Activated CD4-positive, alpha-beta T cell treated with anti-CD3 and anti-CD28 coated beads, Interleukin-2, amount 10 ng/mL, durations not matched to agents 7 days and 5 days (primary cell): ENCODE measurements at regions not wholly inside any gene's neighbourhood (a gene's known extent, or its start where the extent isn't known, plus 50 kb on each side); places are given as distances from the start of the nearest gene placed in this dataset.
"Not testable (repeated sequence)": the region's sequence is repeated elsewhere in the genome, so short reads cannot be mapped to it uniquely, and the experiment has no call there.

ENCODE experiments used
- CTCF ChIA-PET: fragments of 350-600 bp; sonication (Branson Sonifier 250); formaldehyde crosslinking; loops from one replicate; lab custom pipeline; 2021; ENCODE audit warnings: antibody characterized with exemption; lab: Charles Lee
- POLR2A ChIA-PET: fragments of 350-600 bp; sonication (Branson Sonifier 250); formaldehyde crosslinking; loops from one replicate; lab custom pipeline; 2021; ENCODE audit warnings: antibody characterized with exemption; lab: Charles Lee
- DNase-seq: peaks from one replicate; pipeline ENCODE4 v3.0.0-alpha.2; 2020
- H3K27ac Mint-ChIP-seq: one replicate; pipeline ENCODE4 v1.8.0; 2021; ENCODE audit warnings: mild to moderate bottlenecking, moderate library complexity, mixed read lengths
- H3K27me3 Mint-ChIP-seq: one replicate; pipeline ENCODE4 v1.8.0; 2021; ENCODE audit warnings: mixed read lengths
- H3K36me3 Mint-ChIP-seq: one replicate; pipeline ENCODE4 v1.8.0; 2021; ENCODE audit warnings: low read depth, mixed read lengths
- H3K4me1 Mint-ChIP-seq: one replicate; pipeline ENCODE4 v1.8.0; 2021; ENCODE audit warnings: mixed read lengths
- H3K4me3 Mint-ChIP-seq: one replicate; pipeline ENCODE4 v1.8.0; 2021; ENCODE audit warnings: mild to moderate bottlenecking, moderate library complexity, mixed read lengths
- H3K9me3 Mint-ChIP-seq: one replicate; pipeline ENCODE4 v1.8.0; 2021; ENCODE audit warnings: mixed read lengths

DNA sequence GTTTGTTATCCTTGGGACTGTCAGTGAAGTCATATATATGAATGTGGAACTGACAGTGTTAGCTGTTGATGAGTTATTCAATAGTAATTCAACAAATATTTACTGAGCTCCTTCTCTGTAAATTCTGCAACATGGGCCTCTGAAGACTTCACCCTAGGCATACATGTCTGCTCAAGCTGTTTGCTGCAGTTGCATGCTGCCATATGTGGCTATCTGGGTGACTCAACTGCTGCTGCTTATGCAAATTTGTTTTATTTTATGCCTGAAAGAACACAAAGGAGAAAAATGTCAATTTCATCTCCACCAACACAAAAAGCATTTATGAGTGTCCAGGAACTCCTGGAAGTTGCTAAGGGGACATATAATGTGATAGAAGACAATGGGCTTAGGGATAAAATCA, 417.6 kb downstream of the AASDHPPT start:
- Mint-ChIP-seq H3K27me3 (no peaks in the 10 kb centered on the region), H3K36me3 (no peaks in the 10 kb centered on the region), H3K27ac (no peak overlapping the region), H3K4me3 (no peak overlapping the region), H3K9me3 (no peaks in the 10 kb centered on the region), H3K4me1 (no peaks in the 10 kb centered on the region)
- CTCF ChIA-PET: no interaction called here
- POLR2A ChIA-PET: no interaction called here
- no peak for DNase-seq

DNA sequence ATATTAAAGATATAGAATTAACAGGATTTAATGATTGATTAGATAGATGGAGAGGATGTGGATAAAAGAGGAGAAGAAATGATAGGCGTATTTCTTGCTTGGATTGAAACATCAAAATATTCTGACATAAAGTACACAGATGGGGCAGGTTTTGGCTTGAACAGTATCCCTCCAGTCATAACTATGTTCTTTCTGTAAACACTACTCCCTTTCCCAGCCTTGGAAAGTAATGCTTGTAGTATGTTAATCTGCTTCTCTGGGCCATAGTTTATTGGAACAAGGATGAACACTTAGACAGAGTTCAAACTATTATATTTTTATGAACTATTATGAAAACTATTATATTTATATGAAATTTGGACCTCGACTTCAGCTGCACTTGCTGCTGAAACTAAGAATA, 419.2 kb downstream of the AASDHPPT start:
- ChIA-PET POLR2A (no interaction called here), CTCF (no interaction called here)
- Mint-ChIP-seq H3K4me1 (no peaks in the 10 kb centered on the region), H3K36me3 (no peaks in the 10 kb centered on the region), H3K27ac (no peak overlapping the region), H3K27me3 (no peaks in the 10 kb centered on the region), H3K4me3 (no peak overlapping the region), H3K9me3 (no peaks in the 10 kb centered on the region)
- DNase-seq: no peak

GRCh38 chr11:106497321-106497720, 419.9 kb downstream of the AASDHPPT start:
- H3K27me3 Mint-ChIP-seq: no peaks in the 10 kb centered on the region
- H3K4me3 Mint-ChIP-seq: no peak overlapping the region
- H3K27ac Mint-ChIP-seq: no peak overlapping the region
- POLR2A ChIA-PET: no interaction called here
- CTCF ChIA-PET: no interaction called here
- H3K9me3 Mint-ChIP-seq: no peaks in the 10 kb centered on the region
- DNase-seq: no peak
- no peaks in the 10 kb centered on the region for H3K4me1 Mint-ChIP-seq
- H3K36me3 Mint-ChIP-seq: no peaks in the 10 kb centered on the region

- CTCF ChIA-PET: no interaction called here
- H3K4me3 Mint-ChIP-seq: no peak overlapping the region
- H3K36me3 Mint-ChIP-seq: no peaks in the 10 kb centered on the region
- POLR2A ChIA-PET: no interaction called here
- no peaks in the 10 kb centered on the region for H3K4me1 Mint-ChIP-seq
- H3K27ac Mint-ChIP-seq: no peak overlapping the region
- H3K9me3 Mint-ChIP-seq: no peaks in the 10 kb centered on the region
- DNase-seq: no peak
- no peaks in the 10 kb centered on the region for H3K27me3 Mint-ChIP-seq
Observed at GRCh38 chr11:106497822-106498221, 420.4 kb downstream of the AASDHPPT start.

GRCh38 chr11:106503901-106504300, 426.4 kb downstream of the AASDHPPT start:
- H3K36me3 Mint-ChIP-seq: no peaks in the 10 kb centered on the region
- no peaks in the 10 kb centered on the region for H3K4me1 Mint-ChIP-seq
- ChIA-PET POLR2A (no interaction called here), CTCF (no interaction called here)
- DNase-seq: no peak
- no peaks in the 10 kb centered on the region for H3K27me3 Mint-ChIP-seq
- H3K27ac Mint-ChIP-seq: no peak overlapping the region
- peaks cover 3% of the 10 kb centered on the region for H3K9me3 Mint-ChIP-seq
- no peak overlapping the region for H3K4me3 Mint-ChIP-seq

- Mint-ChIP-seq H3K9me3 (peaks cover 7% of the 10 kb centered on the region), H3K4me3 (no peak overlapping the region)
Observed at GRCh38 chr11:106507645-106508306, 430.3 kb downstream of the AASDHPPT start.

DNA sequence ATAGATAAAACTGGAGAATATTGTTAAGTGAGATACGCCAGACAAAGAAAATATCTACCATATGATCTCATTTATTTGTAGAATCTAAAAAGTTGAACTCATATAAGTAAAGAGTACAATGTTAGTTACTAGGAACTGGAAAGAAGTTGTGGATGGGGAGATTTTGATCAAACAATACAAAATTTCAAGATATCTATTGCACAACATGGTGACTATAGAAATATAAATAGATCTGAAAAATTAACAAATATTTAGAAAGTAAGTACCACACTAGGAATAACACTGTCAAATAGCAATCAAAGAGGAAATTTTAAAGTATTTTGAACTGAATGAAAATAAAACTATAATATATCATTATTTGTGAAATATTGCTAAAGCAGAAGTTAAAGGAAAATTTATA, 437.2 kb downstream of the AASDHPPT start:
- H3K27ac Mint-ChIP-seq: no peak overlapping the region
- no peak overlapping the region for H3K4me3 Mint-ChIP-seq
- POLR2A ChIA-PET: no interaction called here
- DNase-seq: no peak
- CTCF ChIA-PET: no interaction called here
- H3K36me3 Mint-ChIP-seq: no peaks in the 10 kb centered on the region
- no peaks in the 10 kb centered on the region for H3K4me1 Mint-ChIP-seq
- H3K9me3 Mint-ChIP-seq: no peaks in the 10 kb centered on the region
- no peaks in the 10 kb centered on the region for H3K27me3 Mint-ChIP-seq

More at GRCh38 chr11:106507645-106508306, 430.3 kb downstream of the AASDHPPT start:
- ChIA-PET CTCF (no interaction called here), POLR2A (no interaction called here)
- DNase-seq: no peak
- Mint-ChIP-seq H3K27me3 (no peaks in the 10 kb centered on the region), H3K4me1 (no peaks in the 10 kb centered on the region), H3K36me3 (no peaks in the 10 kb centered on the region), H3K27ac (no peak overlapping the region)

DNA sequence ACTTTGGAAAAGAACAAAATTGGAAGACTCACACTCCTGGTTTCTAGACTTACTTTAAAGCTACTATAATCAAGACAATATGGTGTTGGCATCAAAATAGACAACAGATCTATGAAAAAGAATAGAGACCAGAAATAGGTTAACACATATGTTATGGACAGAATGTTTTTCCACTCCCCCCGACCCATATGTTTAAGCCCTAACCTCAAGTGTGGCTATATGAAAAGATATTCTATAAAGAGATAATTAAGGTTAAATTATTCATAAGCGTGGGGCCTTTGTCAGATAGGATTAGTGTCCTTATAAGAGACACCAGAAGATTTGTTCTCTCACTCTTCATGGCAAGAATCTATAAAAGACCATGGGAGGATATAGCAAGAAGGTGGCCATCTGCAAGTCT, 440.0 kb downstream of the AASDHPPT start:
- POLR2A ChIA-PET: no interaction called here
- Mint-ChIP-seq H3K9me3 (no peaks in the 10 kb centered on the region), H3K27ac (no peak overlapping the region), H3K27me3 (no peaks in the 10 kb centered on the region), H3K4me1 (no peaks in the 10 kb centered on the region), H3K4me3 (no peak overlapping the region), H3K36me3 (no peaks in the 10 kb centered on the region)
- CTCF ChIA-PET: no interaction called here
- DNase-seq: no peak

- Mint-ChIP-seq H3K9me3 (no peaks in the 10 kb centered on the region), H3K36me3 (no peaks in the 10 kb centered on the region), H3K4me3 (no peak overlapping the region), H3K4me1 (no peaks in the 10 kb centered on the region), H3K27me3 (no peaks in the 10 kb centered on the region), H3K27ac (no peak overlapping the region)
- DNase-seq: no peak
- POLR2A ChIA-PET: no interaction called here
- CTCF ChIA-PET: no interaction called here
Observed at GRCh38 chr11:106520146-106520912, 442.9 kb downstream of the AASDHPPT start.

DNA sequence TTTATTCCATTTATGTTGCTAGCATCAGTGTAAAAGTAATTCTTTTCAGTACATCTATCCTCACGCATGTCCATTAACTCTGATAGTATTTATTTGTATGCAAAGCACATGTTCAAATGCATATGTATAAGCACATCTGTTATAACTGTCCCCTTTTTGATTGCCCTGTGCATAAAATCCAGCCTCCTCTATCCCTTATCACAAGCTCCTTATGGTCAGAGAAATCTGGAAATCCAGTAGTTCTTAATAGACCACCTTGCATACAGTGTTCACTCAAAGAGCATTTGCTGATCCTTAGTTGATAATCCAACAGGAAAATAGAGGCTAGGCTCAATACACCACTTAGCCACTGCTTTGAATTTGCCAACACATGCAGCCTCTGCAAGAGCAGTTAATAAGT, 443.5 kb downstream of the AASDHPPT start:
- DNase-seq: no peak
- Mint-ChIP-seq H3K4me3 (no peak overlapping the region), H3K36me3 (no peaks in the 10 kb centered on the region), H3K4me1 (no peaks in the 10 kb centered on the region), H3K27ac (no peak overlapping the region), H3K9me3 (no peaks in the 10 kb centered on the region), H3K27me3 (no peaks in the 10 kb centered on the region)
- ChIA-PET CTCF (no interaction called here), POLR2A (no interaction called here)

DNA sequence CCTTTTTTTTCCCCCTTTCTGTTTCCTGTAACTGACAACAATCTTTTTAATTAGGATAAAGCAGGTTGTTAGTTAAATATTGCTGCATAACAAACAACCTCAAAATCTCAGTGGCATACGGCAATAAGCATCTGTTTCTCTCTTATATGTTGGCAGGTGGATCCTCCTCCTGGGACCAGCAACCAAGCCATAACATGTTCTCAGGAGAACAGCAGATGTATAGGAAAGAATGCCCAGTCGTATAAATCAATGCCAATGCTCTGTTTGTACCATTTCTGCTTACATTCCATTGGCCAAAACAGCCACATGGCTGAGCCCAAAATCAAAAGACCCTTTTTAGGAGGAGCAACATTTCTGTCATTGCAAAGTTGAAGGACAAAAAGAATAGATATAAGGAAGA, 445.7 kb downstream of the AASDHPPT start:
- no peaks in the 10 kb centered on the region for H3K4me1 Mint-ChIP-seq
- no peaks in the 10 kb centered on the region for H3K27me3 Mint-ChIP-seq
- DNase-seq: no peak
- peaks cover 2% of the 10 kb centered on the region for H3K9me3 Mint-ChIP-seq
- no peak overlapping the region for H3K27ac Mint-ChIP-seq
- ChIA-PET CTCF (no interaction called here), POLR2A (no interaction called here)
- H3K36me3 Mint-ChIP-seq: no peaks in the 10 kb centered on the region
- no peak overlapping the region for H3K4me3 Mint-ChIP-seq

DNA sequence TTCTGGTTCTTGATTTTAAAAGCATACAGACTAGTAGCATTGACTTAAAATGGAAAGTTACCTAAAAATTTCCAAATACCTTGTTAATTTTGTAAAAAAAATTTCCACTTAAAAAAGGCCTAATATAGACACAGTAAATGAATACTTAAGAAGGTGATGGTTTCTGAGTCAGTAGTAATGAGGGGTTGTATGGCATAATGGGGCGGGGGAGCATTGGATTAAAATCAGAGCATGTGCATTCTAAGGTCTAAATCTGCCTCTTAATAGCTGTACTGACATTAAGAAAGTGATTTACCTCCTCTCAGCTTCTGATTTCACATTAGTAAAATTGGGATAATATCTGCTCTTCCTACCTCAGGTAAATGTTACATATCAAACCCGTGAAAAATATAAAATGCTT, 446.5 kb downstream of the AASDHPPT start:
- Mint-ChIP-seq H3K27me3 (no peaks in the 10 kb centered on the region), H3K9me3 (peaks cover 2% of the 10 kb centered on the region), H3K4me3 (no peak overlapping the region), H3K27ac (no peak overlapping the region), H3K4me1 (no peaks in the 10 kb centered on the region), H3K36me3 (no peaks in the 10 kb centered on the region)
- ChIA-PET CTCF (no interaction called here), POLR2A (no interaction called here)
- no peak for DNase-seq

DNA sequence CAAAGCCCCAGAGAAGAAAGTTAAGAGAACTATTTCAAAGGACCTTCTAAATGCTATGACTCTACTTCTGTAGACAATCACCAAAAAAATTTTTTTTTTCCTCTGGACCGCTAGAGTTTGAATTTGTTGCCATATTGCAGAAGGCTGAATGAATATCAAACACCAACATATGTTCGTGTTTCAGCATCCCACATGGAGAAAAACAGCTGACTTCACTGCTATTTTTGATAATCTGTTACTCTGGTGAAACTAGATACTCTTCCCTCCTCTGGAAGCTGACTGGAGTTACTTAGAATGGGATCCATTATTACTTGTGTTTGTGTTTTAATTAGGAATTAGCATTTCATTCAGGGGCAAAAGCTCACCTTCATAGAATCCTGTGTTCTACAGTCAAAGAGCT, 447.0 kb downstream of the AASDHPPT start:
- ChIA-PET POLR2A (no interaction called here), CTCF (no interaction called here)
- Mint-ChIP-seq H3K36me3 (no peaks in the 10 kb centered on the region), H3K4me1 (no peaks in the 10 kb centered on the region), H3K27ac (no peak overlapping the region), H3K9me3 (peaks cover 2% of the 10 kb centered on the region), H3K4me3 (no peak overlapping the region), H3K27me3 (no peaks in the 10 kb centered on the region)
- DNase-seq: no peak

DNA sequence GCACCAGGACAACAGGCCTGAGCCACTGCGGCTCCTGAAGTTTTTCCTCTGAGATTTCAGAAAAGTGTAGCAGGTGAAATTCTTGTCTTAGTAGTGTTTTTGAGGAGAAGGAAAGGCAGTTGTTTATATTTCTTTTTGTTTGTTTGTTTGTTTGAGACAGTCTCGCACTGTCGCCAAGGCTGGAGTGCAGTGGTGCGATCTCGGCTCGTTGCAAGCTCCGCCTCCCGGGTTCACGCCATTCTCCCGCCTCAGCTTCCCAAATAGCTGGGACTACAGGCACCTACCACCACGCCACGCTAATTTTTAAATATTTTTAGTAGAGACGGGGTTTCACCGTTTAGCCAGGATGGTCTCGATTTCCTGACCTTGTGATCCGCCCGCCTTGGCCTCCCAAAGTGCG, 454.2 kb downstream of the AASDHPPT start:
- H3K27ac Mint-ChIP-seq, H3K4me1 Mint-ChIP-seq, H3K27me3 Mint-ChIP-seq, DNase-seq, H3K4me3 Mint-ChIP-seq, H3K36me3 Mint-ChIP-seq, POLR2A ChIA-PET, H3K9me3 Mint-ChIP-seq, CTCF ChIA-PET: not testable (repeated sequence)
